ENCODE measurements at regions not wholly inside any gene's neighbourhood (a gene's known extent, or its start where the extent isn't known, plus 50 kb on each side); places are given as distances from the start of the nearest gene placed in this dataset.
A peak's percentile ranks its signal among the peaks of the same experiment; 100 is the strongest.

- POLR2A ChIA-PET, result no interaction called here
- no peak overlapping the region for H3K27ac Mint-ChIP-seq (ENCODE audit: unreplicated experiment)
- CTCF ChIA-PET, result interaction anchor here (0.7 to 1.0 kb wide), 2 partner anchors 13 to 22 kb away, joined by 3 to 4 read pairs; no protein-coding TSS in a partner anchor
- no peaks in the 10 kb centered on the region for H3K36me3 Mint-ChIP-seq (ENCODE audit: insufficient read depth, unreplicated experiment)
- H3K4me1 Mint-ChIP-seq (ENCODE audit: low read depth, unreplicated experiment), result no peaks in the 10 kb centered on the region
- intact Hi-C loops (cut with micrococcal nuclease; ENCODE audit: unreplicated experiment), result loop anchor here (1.0 to 5.0 kb wide), 5 partner anchors 22 to 846 kb away; no protein-coding TSS in a partner anchor
- no peaks in the 10 kb centered on the region for H3K9me3 Mint-ChIP-seq (ENCODE audit: unreplicated experiment)
- peak; percentile 81 to 87 for TF ChIP-seq CTCF (IDR thresholded peaks at IDR 0.05; ENCODE audit: insufficient read depth in 1 of 2, low read depth in 1 of 2, low read length in 1 of 2, severe bottlenecking in 1 of 2, unreplicated experiment in 1 of 2)
- Histone ChIP-seq H3K4me1 (no peaks in the 10 kb centered on the region), H3K27me3 (replicated peaks; ENCODE audit: control insufficient read depth, insufficient read depth, low read length) (no peaks in the 10 kb centered on the region), H3K9me3 (no peaks in the 10 kb centered on the region), H3K36me3 (ENCODE audit: control insufficient read depth, insufficient read depth, low read length) (no peaks in the 10 kb centered on the region), H3K4me3 (ENCODE audit: low read depth, low read length) (no peak overlapping the region)
- DNase-seq, result peak; percentile 57 to 65
- no peaks in the 10 kb centered on the region for H3K27me3 Mint-ChIP-seq (ENCODE audit: insufficient read depth, unreplicated experiment)
- no TSS peak for BruUV-seq (replicated peaks)
- H3K4me3 Mint-ChIP-seq (ENCODE audit: unreplicated experiment), result no peak overlapping the region
These were observed 973.5 kb downstream of the ANKRD7 start for GRCh38 chr7:119197877-119198527.

GRCh38 chr7:119219663-119220062 is 995.2 kb downstream of the ANKRD7 start:
- H3K27ac Mint-ChIP-seq (ENCODE audit: unreplicated experiment), result no peak overlapping the region
- intact Hi-C loops (cut with micrococcal nuclease; ENCODE audit: unreplicated experiment), result no loop called here
- BruUV-seq (replicated peaks), result no TSS peak

GRCh38 chr7:119223930-119224329 is 999.4 kb downstream of the ANKRD7 start:
- CTCF ChIA-PET, result no interaction called here

More at GRCh38 chr7:119219663-119220062, 995.2 kb downstream of the ANKRD7 start:
- Mint-ChIP-seq H3K9me3 (ENCODE audit: unreplicated experiment) (peaks cover 6% of the 10 kb centered on the region), H3K27me3 (ENCODE audit: insufficient read depth, unreplicated experiment) (no peaks in the 10 kb centered on the region), H3K4me3 (ENCODE audit: unreplicated experiment) (no peak overlapping the region), H3K4me1 (ENCODE audit: low read depth, unreplicated experiment) (no peaks in the 10 kb centered on the region), H3K36me3 (ENCODE audit: insufficient read depth, unreplicated experiment) (no peaks in the 10 kb centered on the region)
- no peak for TF ChIP-seq CTCF (IDR thresholded peaks at IDR 0.05; ENCODE audit: insufficient read depth in 1 of 2, low read depth in 1 of 2, low read length in 1 of 2, severe bottlenecking in 1 of 2, unreplicated experiment in 1 of 2)
- Histone ChIP-seq H3K36me3 (ENCODE audit: control insufficient read depth, insufficient read depth, low read length) (no peaks in the 10 kb centered on the region), H3K4me1 (no peaks in the 10 kb centered on the region), H3K4me3 (ENCODE audit: low read depth, low read length) (no peak overlapping the region), H3K27me3 (replicated peaks; ENCODE audit: control insufficient read depth, insufficient read depth, low read length) (no peaks in the 10 kb centered on the region), H3K9me3 (no peaks in the 10 kb centered on the region)
- DNase-seq, result no peak
- ChIA-PET CTCF (no interaction called here), POLR2A (no interaction called here)

More at GRCh38 chr7:119223930-119224329, 999.4 kb downstream of the ANKRD7 start:
- intact Hi-C loops (cut with micrococcal nuclease; ENCODE audit: unreplicated experiment), result no loop called here
- Histone ChIP-seq H3K4me1 (no peaks in the 10 kb centered on the region), H3K27me3 (replicated peaks; ENCODE audit: control insufficient read depth, insufficient read depth, low read length) (no peaks in the 10 kb centered on the region), H3K4me3 (ENCODE audit: low read depth, low read length) (no peak overlapping the region), H3K9me3 (no peaks in the 10 kb centered on the region), H3K36me3 (ENCODE audit: control insufficient read depth, insufficient read depth, low read length) (no peaks in the 10 kb centered on the region)
- Mint-ChIP-seq H3K9me3 (ENCODE audit: unreplicated experiment) (peaks cover 9% of the 10 kb centered on the region), H3K27me3 (ENCODE audit: insufficient read depth, unreplicated experiment) (no peaks in the 10 kb centered on the region), H3K27ac (ENCODE audit: unreplicated experiment) (no peak overlapping the region), H3K4me3 (ENCODE audit: unreplicated experiment) (no peak overlapping the region), H3K4me1 (ENCODE audit: low read depth, unreplicated experiment) (no peaks in the 10 kb centered on the region), H3K36me3 (ENCODE audit: insufficient read depth, unreplicated experiment) (no peaks in the 10 kb centered on the region)
- no peak for TF ChIP-seq CTCF (IDR thresholded peaks at IDR 0.05; ENCODE audit: insufficient read depth in 1 of 2, low read depth in 1 of 2, low read length in 1 of 2, severe bottlenecking in 1 of 2, unreplicated experiment in 1 of 2)
- no TSS peak for BruUV-seq (replicated peaks)
- POLR2A ChIA-PET, result no interaction called here
- DNase-seq, result no peak

Measured in Caco-2 (cell line).